HCT116 (cell line): ENCODE measurements at regions not wholly inside any gene's neighbourhood (a gene's known extent, or its start where the extent isn't known, plus 50 kb on each side); places are given as distances from the start of the nearest gene placed in this dataset.

Experiments
- ATAC-seq: fragments of 200-7000 bp; cut with Tn5 transposase; 2 replicates; pipeline ENCODE4 v1.9.1; 2020; ENCODE audit warnings: mild to moderate bottlenecking, moderate library complexity
- BruUV-seq: library from RNA; stranded (reverse); fragments of 400-500 nt; replicated peaks from 2 replicates; lab custom pipeline; 2021; lab: Mats Ljungman, UMichigan
- CTCF ChIA-PET: fragments of 300-600 bp; sonication (Branson Sonifier 250); formaldehyde crosslinking; loops from one replicate; lab custom pipeline; 2021; ENCODE audit warnings: antibody characterized with exemption; lab: Charles Lee
- POLR2A ChIA-PET: fragments of 300-600, 350-600 bp; sonication (Branson Sonifier 250); formaldehyde crosslinking; loops from one replicate; lab custom pipeline; 2021; ENCODE audit warnings: antibody characterized with exemption; lab: Charles Lee
- RAD21 ChIA-PET, 2 experiments: fragments of 300-600 bp; sonication (Branson Sonifier 250); formaldehyde crosslinking; loops; one replicate each; lab custom pipeline; 2023; ENCODE audit warnings: low total read pairs in 2 of 2; ENCODE audit not compliant: uncharacterized antibody in 2 of 2, unreplicated experiment in 2 of 2, low non-redundant PET in 1 of 2; lab: Charles Lee
- DNase-seq: peaks from one replicate; pipeline ENCODE4 v3.0.0-alpha.2; 2010; ENCODE audit warnings: low read depth, low spot score
- H2AFZ ChIP-seq: fragments of 200-600 bp; shearing (Covaris generic), sonication (generic); 2 replicates; pipeline ENCODE4 v1.6.1; 2017; ENCODE audit warnings: low read depth, mixed run types, mixed read lengths, antibody characterized with exemption, low read length; ENCODE audit not compliant: poor library complexity, severe bottlenecking
- H3K27ac ChIP-seq: 2 replicates; pipeline ENCODE4 v1.5.1; 2012; ENCODE audit warnings: low read depth, low read length
- H3K27me3 ChIP-seq: fragments of 200-600 bp; sonication (generic); 2 replicates; pipeline ENCODE4 v1.6.1; 2016; ENCODE audit warnings: mixed run types, low read length, mixed read lengths; ENCODE audit not compliant: insufficient read depth
- H3K36me3 ChIP-seq, 2 experiments: fragments of 200-500 bp in 1 of 2; fragments of 200-600 bp in 1 of 2; sonication (Bioruptor generic) in 1 of 2; sonication (generic) in 1 of 2; 2 replicates each; pipeline versions ENCODE4 v1.5.1 to v1.6.1; 2014 to 2016; ENCODE audit warnings: low read length in 2 of 2, inconsistent platforms in 1 of 2, mixed read lengths in 1 of 2, mixed run types in 1 of 2; ENCODE audit not compliant: insufficient read depth in 2 of 2, control insufficient read depth in 1 of 2
- H3K4me1 ChIP-seq, 2 experiments: fragments of 200-600 bp in 1 of 2; sonication (generic) in 1 of 2; 2 replicates each; pipeline versions ENCODE4 v1.5.1 to v1.6.1; 2012 to 2017; ENCODE audit warnings: low read length in 2 of 2, inconsistent platforms in 1 of 2, mild to moderate bottlenecking in 1 of 2, mixed read lengths in 1 of 2, mixed run types in 1 of 2, moderate library complexity in 1 of 2; ENCODE audit not compliant: insufficient read depth in 2 of 2, control insufficient read depth in 1 of 2
- H3K4me2 ChIP-seq: fragments of 200-600 bp; sonication (generic); 2 replicates; pipeline ENCODE4 v1.6.1; 2017; ENCODE audit warnings: mixed run types, low read length, mixed read lengths
- H3K4me3 ChIP-seq, 2 experiments: fragments of 200-600 bp in 1 of 2; sonication (generic) in 1 of 2; replicated peaks in 1 of 2; 2 replicates each; pipeline ENCODE4 v1.5.1; 2011 to 2016; ENCODE audit warnings: low read length in 2 of 2, control low read depth in 1 of 2, low read depth in 1 of 2, mild to moderate bottlenecking in 1 of 2, mixed read lengths in 1 of 2, mixed run types in 1 of 2
- H3K79me2 ChIP-seq: fragments of 200-600 bp; sonication (generic); 2 replicates; pipeline ENCODE4 v1.6.1; 2017; ENCODE audit warnings: mild to moderate bottlenecking, mixed run types, low read length, moderate library complexity, mixed read lengths; ENCODE audit not compliant: insufficient read depth
- H3K9ac ChIP-seq: fragments of 200-600 bp; sonication (generic); 2 replicates; pipeline ENCODE4 v1.6.1; 2016; ENCODE audit warnings: low read length, mixed read lengths
- H3K9me2 ChIP-seq: fragments of 200-600 bp; sonication (generic), shearing (Covaris generic); 2 replicates; pipeline ENCODE4 v1.6.1; 2017; ENCODE audit warnings: mixed run types, mild to moderate bottlenecking, moderate library complexity; ENCODE audit not compliant: insufficient read depth
- H3K9me3 ChIP-seq, 2 experiments: fragments of 200-500 bp in 1 of 2; fragments of 200-600 bp in 1 of 2; sonication (Bioruptor generic) in 1 of 2; sonication (generic) in 1 of 2; 2 replicates each; pipeline ENCODE4 v1.6.1; 2014 to 2017; ENCODE audit warnings: low read length in 2 of 2, mixed read lengths in 2 of 2, inconsistent platforms in 1 of 2, low read depth in 1 of 2, mild to moderate bottlenecking in 1 of 2, mixed run types in 1 of 2, moderate library complexity in 1 of 2; ENCODE audit not compliant: control insufficient read depth in 1 of 2, insufficient read depth in 1 of 2
- H4K20me1 ChIP-seq: fragments of 200-600 bp; sonication (generic), shearing (Covaris generic); 2 replicates; pipeline ENCODE4 v1.6.1; 2017; ENCODE audit warnings: mixed run types, mild to moderate bottlenecking, moderate library complexity; ENCODE audit not compliant: insufficient read depth
- ATF3 ChIP-seq: IDR thresholded peaks from 2 replicates; pipeline ENCODE4 v1.6.1; 2012
- CBX3 ChIP-seq: IDR thresholded peaks from 2 replicates; pipeline ENCODE4 v1.6.1; 2012; ENCODE audit warnings: low read depth
- EGR1 ChIP-seq: IDR thresholded peaks from 2 replicates; pipeline ENCODE4 v1.6.1; 2012; ENCODE audit warnings: low read depth
- EZH2phosphoT487 ChIP-seq: fragments of 200-600 bp; IDR thresholded peaks from 2 replicates; pipeline ENCODE4 v1.6.1; 2018; ENCODE audit warnings: antibody characterized with exemption, borderline replicate concordance
- MAX ChIP-seq: IDR thresholded peaks from 2 replicates; pipeline ENCODE4 v1.6.1; 2012
- POLR2A ChIP-seq: IDR thresholded peaks from 2 replicates; pipeline ENCODE4 v1.7.0; 2011; ENCODE audit warnings: borderline replicate concordance; ENCODE audit not compliant: insufficient read depth, insufficient read length; ENCODE audit errors: extremely low read depth
- POLR2AphosphoS5 ChIP-seq: IDR thresholded peaks from 2 replicates; pipeline ENCODE4 v1.6.1; 2011; ENCODE audit warnings: mild to moderate bottlenecking, low read depth, low read length, moderate library complexity
- RAD21 ChIP-seq: IDR thresholded peaks from 2 replicates; pipeline ENCODE4 v1.6.1; 2012; ENCODE audit warnings: low read depth, mild to moderate bottlenecking
- REST ChIP-seq: IDR thresholded peaks from 2 replicates; pipeline ENCODE4 v1.6.1; 2012; ENCODE audit warnings: low read depth
- SIN3A ChIP-seq: IDR thresholded peaks from 2 replicates; pipeline ENCODE4 v1.6.1; 2012; ENCODE audit warnings: low read depth
- SP1 ChIP-seq: IDR thresholded peaks from 2 replicates; pipeline ENCODE4 v1.6.1; 2012; ENCODE audit warnings: low read depth
- SRF ChIP-seq: IDR thresholded peaks from 2 replicates; pipeline ENCODE4 v1.6.1; 2012; ENCODE audit warnings: low read depth
- TCF7L2 ChIP-seq: IDR thresholded peaks from 2 replicates; pipeline ENCODE4 v1.7.0; 2011; ENCODE audit warnings: borderline replicate concordance, inconsistent platforms; ENCODE audit not compliant: insufficient read depth, insufficient read length; ENCODE audit errors: extremely low read depth
- YY1 ChIP-seq: IDR thresholded peaks from 2 replicates; pipeline ENCODE4 v1.6.1; 2011; ENCODE audit warnings: low read length, low read depth, moderate library complexity, mild to moderate bottlenecking; ENCODE audit not compliant: insufficient replicate concordance; ENCODE audit errors: extremely low read depth
- ZNF274 ChIP-seq: fragments of 200-500 bp; sonication (Bioruptor generic); IDR thresholded peaks from 2 replicates; pipeline ENCODE4 v1.6.1; 2014; ENCODE audit warnings: mild to moderate bottlenecking, low read depth, low read length, inconsistent platforms
- intact Hi-C: fragments of 100-400 bp; cut with micrococcal nuclease; formaldehyde crosslinking; loops from 2 replicates; pipeline ENCODE4 v1.10.0; 2022

GRCh38 chrX:125198546-125198945 is 121.1 kb upstream of the TEX13C start (continued):
- no peak for TF ChIP-seq POLR2A

DNA sequence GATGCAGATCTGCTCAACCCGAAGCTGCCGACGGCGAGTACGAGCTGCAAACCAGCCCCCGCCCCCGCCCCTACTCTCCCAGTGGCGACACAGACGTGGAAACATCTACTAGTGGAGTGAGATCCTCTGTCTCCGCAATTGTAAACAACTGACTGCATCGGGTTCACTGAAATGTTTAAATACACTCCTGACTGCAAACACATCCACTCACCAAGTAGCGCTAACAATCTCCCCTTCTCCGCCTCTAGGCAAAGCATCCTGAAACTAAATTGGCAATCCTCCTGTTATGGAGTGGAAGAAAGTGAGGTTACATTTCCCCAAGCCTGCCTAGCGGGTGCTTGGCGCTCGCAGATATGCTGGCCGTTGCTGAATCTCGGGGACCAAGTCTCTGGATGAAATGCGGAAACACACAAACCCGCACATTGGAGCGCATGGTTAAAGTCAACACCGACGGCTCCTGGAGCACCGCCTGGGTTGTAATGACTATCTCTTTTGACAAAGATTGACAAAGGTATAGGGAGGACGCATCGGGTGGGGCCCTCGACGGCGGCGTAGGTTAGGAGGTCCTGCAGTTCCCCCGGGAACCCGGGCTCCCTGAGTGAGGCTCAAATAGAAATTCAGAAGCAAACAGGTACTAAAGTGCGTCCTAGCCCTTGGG is 117.0 kb upstream of the TEX13C start:
- no peak overlapping the region for H3K4me2 ChIP-seq

More for the DNA sequence above, 117.0 kb upstream of the TEX13C start:
- Histone ChIP-seq H3K79me2 (no peaks in the 10 kb centered on the region), H3K4me1 (no peaks in the 10 kb centered on the region), H3K9ac (no peak overlapping the region), H3K9me3 (no peaks in the 10 kb centered on the region), H3K27me3 (no peaks in the 10 kb centered on the region), H3K27ac (no peak overlapping the region), H3K4me3 (no peak overlapping the region), H4K20me1 (no peaks in the 10 kb centered on the region), H3K36me3 (no peaks in the 10 kb centered on the region), H2AFZ (no peak overlapping the region), H3K9me2 (no peaks in the 10 kb centered on the region)
- POLR2A ChIA-PET = no interaction called here
- DNase-seq (no peak), ATAC-seq (no peak)
- BruUV-seq = no TSS peak
- RAD21 ChIA-PET = no interaction called here
- intact Hi-C loops = no loop called here
- no peak for TF ChIP-seq EGR1
- no peak for TF ChIP-seq MAX
- TF ChIP-seq POLR2A = no peak
- no peak for TF ChIP-seq REST
- TF ChIP-seq ATF3 = no peak
- no peak for TF ChIP-seq SP1
- no peak for TF ChIP-seq YY1
- no peak for TF ChIP-seq RAD21
- TF ChIP-seq ZNF274 = no peak
- TF ChIP-seq CBX3 = no peak
- no peak for TF ChIP-seq SRF
- TF ChIP-seq SIN3A = no peak
- TF ChIP-seq POLR2AphosphoS5 = no peak
- no peak for TF ChIP-seq TCF7L2
- TF ChIP-seq EZH2phosphoT487 = no peak
- CTCF ChIA-PET = no interaction called here
